ENCODE measurements at regions not wholly inside any gene's neighbourhood (a gene's known extent, or its start where the extent isn't known, plus 50 kb on each side); places are given as distances from the start of the nearest gene placed in this dataset.

DNA sequence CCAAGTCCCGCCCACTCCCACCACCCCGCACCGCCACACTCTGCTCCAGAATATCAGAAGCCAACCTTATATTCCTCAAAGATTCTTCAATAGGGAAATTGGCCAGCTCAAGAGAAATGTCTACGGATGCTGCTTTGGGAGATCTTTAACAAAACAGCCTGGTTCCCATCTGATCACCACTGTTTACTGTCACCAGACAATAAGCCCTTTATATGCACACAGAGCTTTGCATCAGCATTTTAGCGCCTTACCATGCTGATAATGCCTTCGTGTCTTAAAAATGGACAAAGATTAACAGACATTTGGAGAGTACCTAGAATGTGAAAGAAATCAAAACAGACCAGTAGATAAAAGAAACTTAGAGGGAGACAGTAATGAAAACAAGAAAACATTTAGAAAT, 141.7 kb upstream of the SYT6 start:
- no peaks in the 10 kb centered on the region for H3K36me3 Mint-ChIP-seq (ENCODE audit: low read depth)
- ATAC-seq, result no peak
- DNase-seq, result no peak

DNA sequence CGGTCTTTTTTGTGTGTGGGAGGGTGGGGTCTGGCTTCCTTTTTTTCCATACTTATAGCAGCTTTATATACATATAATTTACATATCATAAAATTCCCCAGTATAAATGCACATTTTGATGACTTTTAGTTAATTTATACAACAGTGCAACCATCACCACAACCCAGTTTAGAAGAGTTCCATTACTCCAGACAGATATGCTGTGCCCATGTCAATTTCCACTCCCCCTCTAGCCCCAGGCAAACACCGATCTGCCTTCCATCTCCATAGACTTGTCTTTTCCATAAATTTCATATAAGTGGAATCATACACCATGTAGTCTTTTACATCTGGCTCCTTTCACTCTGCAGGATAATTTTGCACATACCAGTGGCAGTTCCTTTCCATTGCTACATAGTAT, 139.2 kb upstream of the SYT6 start:
- no peak for ATAC-seq
- no peak for DNase-seq
- no peak overlapping the region for H3K27ac Mint-ChIP-seq
- H3K36me3 Mint-ChIP-seq (ENCODE audit: low read depth), result no peaks in the 10 kb centered on the region
- H3K27me3 Mint-ChIP-seq, result no peaks in the 10 kb centered on the region
- no peaks in the 10 kb centered on the region for H3K9me3 Mint-ChIP-seq
- H3K4me1 Mint-ChIP-seq, result peaks cover 4% of the 10 kb centered on the region
- H3K4me3 Mint-ChIP-seq, result no peak overlapping the region

More for the DNA sequence above, 141.7 kb upstream of the SYT6 start:
- Mint-ChIP-seq H3K9me3 (no peaks in the 10 kb centered on the region), H3K27me3 (no peaks in the 10 kb centered on the region), H3K27ac (no peak overlapping the region), H3K4me1 (no peaks in the 10 kb centered on the region), H3K4me3 (no peak overlapping the region)

DNA sequence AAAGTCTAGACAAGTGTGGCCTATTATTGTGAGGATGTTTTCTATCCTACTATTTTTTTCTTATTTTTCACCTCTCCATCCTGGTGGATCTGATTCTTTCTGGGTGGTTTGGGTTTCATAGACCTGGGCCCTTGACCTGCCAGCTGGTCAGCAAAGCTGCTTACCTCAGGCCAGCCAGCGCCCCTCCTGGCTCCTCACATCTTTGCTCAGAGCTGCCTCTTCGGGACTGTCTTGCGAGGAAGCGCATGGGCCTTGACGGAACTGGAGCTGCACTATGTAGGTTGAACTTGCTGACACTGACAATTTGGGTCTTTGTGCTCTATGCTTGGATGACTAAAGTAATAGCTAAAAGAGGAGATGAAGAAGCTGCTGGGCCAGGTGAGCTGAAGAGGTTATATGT, 138.5 kb upstream of the SYT6 start:
- Mint-ChIP-seq H3K27ac (no peak overlapping the region), H3K27me3 (no peaks in the 10 kb centered on the region), H3K36me3 (ENCODE audit: low read depth) (no peaks in the 10 kb centered on the region), H3K4me1 (peaks cover 4% of the 10 kb centered on the region), H3K9me3 (no peaks in the 10 kb centered on the region), H3K4me3 (no peak overlapping the region)
- DNase-seq (no peak), ATAC-seq (no peak)

DNA sequence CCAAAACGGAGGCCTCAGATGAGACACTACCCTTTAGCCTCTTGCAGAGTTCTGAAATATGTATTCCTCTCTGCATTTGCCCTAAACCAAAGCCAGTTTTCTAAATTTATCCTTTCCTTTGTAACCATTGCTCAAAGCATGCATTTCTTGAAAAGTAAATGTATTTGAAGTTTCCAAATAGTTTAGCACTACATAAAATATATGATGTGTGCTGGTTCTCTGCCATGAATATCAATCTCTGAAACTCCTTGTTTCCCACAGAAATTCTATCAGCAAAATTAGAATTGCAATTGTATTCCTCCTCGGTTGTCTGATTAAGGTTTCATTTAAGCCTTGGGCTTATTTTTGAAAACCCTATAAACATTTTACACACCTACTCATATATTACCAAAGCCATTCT, 137.1 kb upstream of the SYT6 start:
- no peak for DNase-seq
- no peak overlapping the region for H3K27ac Mint-ChIP-seq
- H3K27me3 Mint-ChIP-seq, result no peaks in the 10 kb centered on the region
- no peaks in the 10 kb centered on the region for H3K9me3 Mint-ChIP-seq
- H3K4me3 Mint-ChIP-seq, result no peak overlapping the region
- H3K4me1 Mint-ChIP-seq, result peaks cover 4% of the 10 kb centered on the region
- no peaks in the 10 kb centered on the region for H3K36me3 Mint-ChIP-seq (ENCODE audit: low read depth)
- ATAC-seq, result no peak

DNA sequence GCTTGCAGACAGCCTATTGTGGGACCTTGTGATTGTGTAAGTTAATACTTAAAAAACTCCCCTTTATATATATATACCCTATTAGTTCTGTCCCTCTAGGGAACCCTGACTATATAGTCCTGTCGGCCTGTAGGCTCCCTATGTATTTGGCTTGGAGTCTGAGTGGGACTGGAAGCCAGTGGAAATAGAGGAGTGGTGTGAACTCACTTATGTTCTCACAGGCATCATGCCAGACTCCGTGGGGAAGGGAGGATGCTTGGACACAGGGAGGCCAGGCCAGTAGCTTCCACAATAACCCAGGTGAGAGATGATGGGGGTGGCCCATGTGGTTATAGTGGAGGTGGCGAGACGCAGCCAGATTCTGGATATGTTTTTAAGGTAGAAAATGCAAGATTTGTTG, 136.7 kb upstream of the SYT6 start:
- DNase-seq (no peak), ATAC-seq (no peak)
- no peak overlapping the region for H3K4me3 Mint-ChIP-seq
- H3K9me3 Mint-ChIP-seq, result no peaks in the 10 kb centered on the region
- H3K27ac Mint-ChIP-seq, result no peak overlapping the region
- H3K27me3 Mint-ChIP-seq, result no peaks in the 10 kb centered on the region
- peaks cover 4% of the 10 kb centered on the region for H3K4me1 Mint-ChIP-seq
- no peaks in the 10 kb centered on the region for H3K36me3 Mint-ChIP-seq (ENCODE audit: low read depth)

DNA sequence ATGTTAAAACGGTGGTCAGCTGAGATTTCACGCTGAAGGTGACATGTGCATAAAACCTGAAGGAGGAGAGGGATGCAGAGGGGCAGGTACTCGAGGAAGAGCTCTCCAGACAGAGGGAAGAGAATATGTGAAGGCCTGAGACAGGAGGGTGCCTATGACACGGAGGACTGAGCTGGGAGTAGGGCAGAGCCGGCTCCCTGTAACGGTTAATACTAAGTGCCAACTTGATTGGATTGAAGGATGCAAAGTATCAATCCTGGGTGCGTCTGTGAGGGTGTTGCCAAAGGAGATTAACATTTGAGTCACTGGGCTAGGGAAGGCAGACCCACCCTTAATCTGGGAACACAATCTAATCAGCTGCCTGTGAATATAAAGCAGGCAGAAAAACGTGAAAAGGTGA, 136.2 kb upstream of the SYT6 start:
- Mint-ChIP-seq H3K4me1 (peaks cover 4% of the 10 kb centered on the region), H3K27ac (no peak overlapping the region), H3K27me3 (no peaks in the 10 kb centered on the region), H3K36me3 (ENCODE audit: low read depth) (no peaks in the 10 kb centered on the region), H3K9me3 (no peaks in the 10 kb centered on the region), H3K4me3 (no peak overlapping the region)
- ATAC-seq (no peak), DNase-seq (no peak)

DNA sequence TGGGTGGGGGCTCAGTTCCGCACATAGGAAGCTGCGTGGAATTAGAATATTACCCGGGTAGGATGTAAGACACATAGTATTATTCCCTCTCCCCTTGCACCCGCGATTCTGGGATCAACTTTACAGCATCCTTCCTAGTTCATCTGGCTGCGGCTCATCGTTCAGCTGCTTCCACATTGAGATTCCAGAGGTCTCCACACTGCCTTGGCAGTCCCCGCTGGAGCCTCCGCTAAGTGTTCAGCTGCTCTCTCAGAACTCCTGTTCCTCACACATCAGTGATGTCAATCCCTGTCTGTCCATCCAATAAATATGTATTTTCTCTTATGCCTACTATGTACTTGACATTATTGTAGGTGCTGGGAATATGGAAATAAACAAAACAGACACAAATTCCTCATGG, 135.6 kb upstream of the SYT6 start:
- ATAC-seq (no peak), DNase-seq (no peak)
- no peaks in the 10 kb centered on the region for H3K9me3 Mint-ChIP-seq
- no peaks in the 10 kb centered on the region for H3K36me3 Mint-ChIP-seq (ENCODE audit: low read depth)
- H3K27me3 Mint-ChIP-seq, result no peaks in the 10 kb centered on the region
- no peak overlapping the region for H3K4me3 Mint-ChIP-seq
- H3K4me1 Mint-ChIP-seq, result peaks cover 4% of the 10 kb centered on the region
- no peak overlapping the region for H3K27ac Mint-ChIP-seq

DNA sequence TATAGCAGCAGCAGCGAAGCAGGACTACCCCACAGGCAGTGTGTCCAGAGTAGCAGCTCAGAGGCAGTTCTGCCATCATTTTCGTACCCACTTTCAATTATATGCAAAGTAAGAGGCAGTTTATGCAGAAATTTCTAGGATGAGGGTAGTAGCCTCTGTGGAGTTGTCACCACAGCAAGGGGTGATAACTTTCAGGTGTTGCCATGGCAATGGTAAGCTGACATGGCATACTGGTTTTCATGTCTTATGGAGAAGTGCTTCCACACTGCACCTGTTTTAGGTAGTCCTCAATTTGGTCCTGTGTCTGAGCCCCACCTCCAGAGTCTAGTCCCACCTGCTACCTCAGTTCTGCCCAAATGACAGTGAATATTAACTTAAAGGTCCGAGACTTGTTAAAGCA, 133.3 kb upstream of the SYT6 start:
- ATAC-seq (no peak), DNase-seq (no peak)
- Mint-ChIP-seq H3K27ac (no peak overlapping the region), H3K27me3 (no peaks in the 10 kb centered on the region), H3K4me1 (peaks cover 7% of the 10 kb centered on the region), H3K9me3 (no peaks in the 10 kb centered on the region), H3K4me3 (no peak overlapping the region), H3K36me3 (ENCODE audit: low read depth) (no peaks in the 10 kb centered on the region)

DNA sequence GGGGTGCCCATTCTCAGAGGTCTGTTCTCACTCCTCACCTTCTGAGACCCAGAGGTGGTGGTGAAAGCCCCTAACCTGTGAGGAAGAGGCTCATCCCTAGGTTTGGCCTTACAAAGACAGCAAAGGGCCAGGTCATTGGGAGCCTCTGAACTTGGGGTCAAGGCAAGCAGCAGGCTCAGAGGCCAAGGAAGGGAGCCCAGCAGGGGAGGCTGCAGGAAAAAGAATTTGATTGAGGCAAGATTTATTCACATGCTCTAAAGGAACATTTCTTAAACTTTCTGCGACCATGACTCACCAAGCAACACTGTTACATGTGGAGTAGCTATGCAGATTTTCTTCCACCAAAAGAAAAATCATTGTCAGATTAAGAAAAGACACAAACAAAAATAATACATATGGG, 132.5 kb upstream of the SYT6 start:
- no peaks in the 10 kb centered on the region for H3K36me3 Mint-ChIP-seq (ENCODE audit: low read depth)
- H3K4me1 Mint-ChIP-seq, result peaks cover 7% of the 10 kb centered on the region
- DNase-seq, result no peak
- no peaks in the 10 kb centered on the region for H3K9me3 Mint-ChIP-seq
- no peak overlapping the region for H3K4me3 Mint-ChIP-seq
- no peak for ATAC-seq
- no peak overlapping the region for H3K27ac Mint-ChIP-seq
- no peaks in the 10 kb centered on the region for H3K27me3 Mint-ChIP-seq

DNA sequence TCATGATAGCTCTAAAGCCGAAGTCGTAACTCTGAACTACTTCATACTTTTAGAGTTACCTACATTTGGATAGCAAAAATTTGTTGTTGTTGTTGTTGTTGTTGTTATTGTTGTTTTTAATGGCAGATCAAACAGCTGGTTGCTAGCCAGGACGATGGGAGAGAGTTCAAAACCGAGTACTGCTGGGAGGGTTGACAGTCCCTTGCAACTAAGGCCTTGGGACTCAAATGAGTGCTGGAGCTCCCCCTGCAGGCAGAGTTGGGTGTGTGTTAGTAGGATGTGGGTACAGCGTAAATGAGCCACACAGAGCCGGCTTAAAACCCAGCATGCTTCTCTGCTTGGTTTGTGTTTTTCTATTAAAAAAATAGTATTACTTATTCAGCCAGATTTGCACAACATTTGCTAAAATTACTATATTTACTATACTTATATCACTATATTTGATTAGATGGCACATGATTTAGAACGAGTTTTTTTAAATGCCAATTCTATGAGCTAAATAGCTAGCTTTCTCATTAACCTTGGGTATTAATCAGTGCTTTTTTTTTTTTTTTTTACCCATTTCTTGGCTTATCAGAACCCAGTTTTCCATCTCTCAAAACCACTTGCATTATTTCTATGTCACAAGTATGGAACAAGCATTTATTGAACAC, 129.2 kb upstream of the SYT6 start:
- peak; percentile 93 for ATAC-seq
- Mint-ChIP-seq H3K9me3 (no peaks in the 10 kb centered on the region), H3K27me3 (no peaks in the 10 kb centered on the region), H3K36me3 (ENCODE audit: low read depth) (no peaks in the 10 kb centered on the region), H3K4me1 (peaks cover 3% of the 10 kb centered on the region), H3K4me3 (no peak overlapping the region), H3K27ac (no peak overlapping the region)
- DNase-seq, result peak; percentile 84

DNA sequence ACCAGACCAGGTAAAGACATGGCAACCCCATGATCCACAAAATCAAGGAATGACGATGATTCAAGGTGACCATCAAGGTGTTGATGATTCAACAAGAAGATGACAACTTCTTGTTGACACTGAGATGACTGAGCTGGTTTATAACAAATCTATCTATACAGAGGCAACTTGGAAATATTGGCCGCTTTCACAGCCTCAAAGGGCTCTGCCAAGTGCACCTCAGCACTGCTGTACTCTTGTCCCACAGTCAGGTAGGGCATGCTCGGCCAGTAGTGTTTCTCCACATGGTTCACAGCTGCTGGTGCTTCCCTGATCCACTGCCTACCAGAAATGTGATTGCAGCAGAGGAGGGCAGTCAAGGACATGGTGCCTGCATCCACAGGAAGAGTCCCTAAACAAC, 125.2 kb upstream of the SYT6 start:
- Mint-ChIP-seq H3K36me3 (ENCODE audit: low read depth) (no peaks in the 10 kb centered on the region), H3K4me3 (no peak overlapping the region), H3K4me1 (peaks cover 3% of the 10 kb centered on the region), H3K27me3 (peaks cover 1% of the 10 kb centered on the region), H3K9me3 (no peaks in the 10 kb centered on the region), H3K27ac (no peak overlapping the region)
- DNase-seq (no peak), ATAC-seq (no peak)

DNA sequence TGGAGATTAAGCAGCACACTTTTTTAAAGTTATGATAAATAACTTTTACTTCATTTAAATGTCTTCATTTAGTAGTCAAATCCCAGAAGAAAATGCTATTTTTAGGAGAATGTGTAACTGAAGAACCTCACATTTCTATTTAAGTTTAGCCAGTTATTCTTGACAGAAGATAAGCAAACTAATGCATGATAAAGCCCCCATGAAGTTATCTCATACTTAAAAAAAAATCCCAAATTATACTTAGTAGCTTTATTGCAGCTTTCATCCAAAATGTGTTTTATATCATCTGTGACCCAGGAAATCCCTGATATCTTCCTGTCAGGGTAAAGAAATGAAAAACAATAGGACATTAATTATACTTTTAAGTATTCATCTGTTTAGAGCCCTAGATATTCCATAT, 124.8 kb upstream of the SYT6 start:
- no peak for ATAC-seq
- H3K4me3 Mint-ChIP-seq, result no peak overlapping the region
- peaks cover 1% of the 10 kb centered on the region for H3K27me3 Mint-ChIP-seq
- no peak for DNase-seq
- H3K9me3 Mint-ChIP-seq, result no peaks in the 10 kb centered on the region
- H3K4me1 Mint-ChIP-seq, result peaks cover 3% of the 10 kb centered on the region
- H3K27ac Mint-ChIP-seq, result no peak overlapping the region
- H3K36me3 Mint-ChIP-seq (ENCODE audit: low read depth), result no peaks in the 10 kb centered on the region

DNA sequence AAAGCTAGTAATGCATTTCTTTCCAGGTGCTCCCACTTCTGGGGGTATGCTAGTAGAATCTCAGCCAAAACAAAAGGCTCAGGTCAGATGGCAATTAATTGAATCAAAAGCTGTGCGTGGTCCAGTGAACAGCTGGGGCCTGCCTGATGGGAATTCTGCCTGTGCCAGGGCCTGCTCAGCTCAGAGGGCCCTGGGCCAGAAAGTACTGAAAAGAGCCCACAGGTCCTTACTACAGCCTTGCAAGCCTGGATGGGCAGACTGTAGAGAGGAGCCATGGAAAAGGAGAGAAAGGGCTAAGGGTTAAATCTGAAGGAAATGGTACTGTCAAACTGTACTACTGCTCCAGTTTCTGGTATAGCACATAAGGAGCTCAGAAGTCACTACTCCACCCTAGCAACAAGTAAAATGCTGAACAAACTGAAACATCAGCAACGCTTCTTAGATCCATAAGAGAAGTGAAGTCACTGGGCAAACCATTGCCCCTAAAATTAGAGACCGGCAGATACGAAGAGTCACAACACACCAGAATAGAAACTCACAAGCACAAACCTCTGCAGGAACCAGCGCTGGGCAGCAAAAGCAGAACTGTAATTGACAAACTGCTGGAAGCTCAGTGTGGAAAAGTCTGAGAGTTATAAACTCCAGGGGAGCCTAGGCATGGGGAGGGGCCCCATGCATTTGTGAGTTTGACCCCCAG, 121.1 kb upstream of the SYT6 start:
- no peaks in the 10 kb centered on the region for H3K4me1 Mint-ChIP-seq
- H3K36me3 Mint-ChIP-seq (ENCODE audit: low read depth), result no peaks in the 10 kb centered on the region
- no peak for ATAC-seq
- DNase-seq, result no peak
- H3K27me3 Mint-ChIP-seq, result peaks cover 1% of the 10 kb centered on the region
- H3K9me3 Mint-ChIP-seq, result no peaks in the 10 kb centered on the region
- H3K27ac Mint-ChIP-seq, result no peak overlapping the region
- no peak overlapping the region for H3K4me3 Mint-ChIP-seq

DNA sequence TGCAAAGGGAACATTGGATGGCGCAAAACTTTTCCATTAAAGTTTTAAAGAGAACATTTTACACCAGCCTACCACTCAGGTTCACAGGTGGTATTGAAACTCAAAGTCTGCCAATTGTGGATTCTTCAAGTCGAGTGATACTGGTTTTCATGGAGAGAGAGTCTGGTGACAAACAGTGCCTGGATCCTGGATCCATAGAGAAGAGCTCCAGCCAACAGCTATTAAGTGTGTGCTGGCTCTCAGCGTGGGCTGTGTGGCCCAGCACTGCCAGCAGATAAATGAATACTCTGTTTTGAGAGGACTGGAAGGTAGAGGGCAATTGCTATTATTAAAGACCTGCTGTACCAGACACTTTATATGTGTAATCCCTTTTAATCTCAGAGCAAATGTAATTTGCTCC, 118.9 kb upstream of the SYT6 start:
- Mint-ChIP-seq H3K27ac (no peak overlapping the region), H3K9me3 (no peaks in the 10 kb centered on the region), H3K4me1 (no peaks in the 10 kb centered on the region), H3K4me3 (no peak overlapping the region), H3K36me3 (ENCODE audit: low read depth) (no peaks in the 10 kb centered on the region), H3K27me3 (peaks cover 1% of the 10 kb centered on the region)
- no peak for ATAC-seq
- no peak for DNase-seq

DNA sequence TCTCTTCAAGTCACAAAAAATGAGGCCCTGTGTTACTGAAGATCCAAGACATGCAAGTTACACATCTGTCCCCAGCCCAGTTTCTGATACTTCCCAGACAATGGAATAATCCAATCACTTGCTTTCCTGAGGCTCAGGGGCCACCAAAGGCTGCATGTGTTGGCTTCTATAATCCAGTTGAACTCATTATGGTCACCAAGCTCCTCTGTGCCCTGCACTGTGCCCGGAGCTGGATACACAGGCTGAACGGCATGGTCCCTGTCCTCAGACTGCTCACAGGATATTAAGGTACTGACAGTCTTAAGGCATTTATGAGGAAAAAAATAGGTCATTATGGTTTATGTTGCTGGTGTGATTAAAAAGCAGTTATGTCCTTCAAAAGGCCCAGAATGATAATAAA, 117.0 kb upstream of the SYT6 start:
- H3K36me3 Mint-ChIP-seq (ENCODE audit: low read depth), result no peaks in the 10 kb centered on the region

DNA sequence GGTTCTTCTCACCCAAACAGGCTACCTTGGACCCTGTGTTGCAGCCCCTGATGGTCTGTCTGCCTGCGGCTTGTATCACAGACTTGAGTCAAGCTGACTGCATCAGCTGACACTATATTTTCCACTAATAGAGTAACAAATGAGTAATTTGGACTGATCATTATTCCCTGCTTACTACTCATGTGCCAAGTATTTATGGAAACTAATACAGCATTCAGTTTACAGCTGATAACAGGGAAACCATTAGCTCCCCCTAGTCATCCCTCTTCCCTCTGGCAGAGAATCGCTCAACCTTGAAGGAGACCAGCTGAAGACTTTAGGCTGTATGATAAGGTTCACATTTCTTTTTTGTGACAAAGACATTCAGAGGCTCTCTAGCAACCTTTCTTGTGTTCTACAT, 116.6 kb upstream of the SYT6 start:
- H3K27me3 Mint-ChIP-seq, result peaks cover 3% of the 10 kb centered on the region
- no peak overlapping the region for H3K27ac Mint-ChIP-seq
- H3K4me1 Mint-ChIP-seq, result no peaks in the 10 kb centered on the region
- no peaks in the 10 kb centered on the region for H3K9me3 Mint-ChIP-seq
- DNase-seq, result no peak
- no peak for ATAC-seq
- H3K4me3 Mint-ChIP-seq, result no peak overlapping the region
- no peaks in the 10 kb centered on the region for H3K36me3 Mint-ChIP-seq (ENCODE audit: low read depth)

More for the DNA sequence above, 117.0 kb upstream of the SYT6 start:
- Mint-ChIP-seq H3K27me3 (peaks cover 1% of the 10 kb centered on the region), H3K4me3 (no peak overlapping the region), H3K27ac (no peak overlapping the region), H3K4me1 (no peaks in the 10 kb centered on the region), H3K9me3 (no peaks in the 10 kb centered on the region)
- DNase-seq, result no peak
- no peak for ATAC-seq
